GM12874 (cell line): ENCODE measurements at regions not wholly inside any gene's neighbourhood (a gene's known extent, or its start where the extent isn't known, plus 50 kb on each side); places are given as distances from the start of the nearest gene placed in this dataset.

Experiments
- CTCF ChIP-seq: IDR thresholded peaks from 2 replicates; pipeline ENCODE4 v1.5.1; 2011; ENCODE audit warnings: low read depth, mild to moderate bottlenecking, control low read depth, low read length, moderate library complexity; ENCODE audit not compliant: insufficient read depth

DNA sequence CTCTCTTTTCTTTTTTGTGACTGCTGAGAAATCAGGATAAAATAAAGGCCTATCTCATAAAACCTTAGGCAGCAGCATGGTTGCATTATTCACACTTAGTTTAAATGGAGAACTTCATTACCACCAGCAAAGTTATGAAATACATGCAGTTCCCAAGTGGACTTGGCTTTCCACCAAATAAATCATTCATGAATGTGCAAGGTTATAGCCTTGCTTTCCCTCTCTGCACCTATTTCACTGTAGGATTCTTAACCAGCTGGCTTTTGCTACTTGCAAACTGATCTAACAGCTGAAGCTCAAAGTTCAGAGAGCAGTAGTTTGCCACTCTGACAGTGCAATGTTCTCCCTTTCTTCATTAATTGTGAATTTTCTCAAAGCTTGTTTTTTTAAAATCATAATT lies 140.1 kb upstream of the SMIM31 start:
- no peak for TF ChIP-seq CTCF

- TF ChIP-seq CTCF, result no peak
These were observed 139.6 kb upstream of the SMIM31 start for GRCh38 chr4:164614329-164614728.

- TF ChIP-seq CTCF, result no peak
These were observed 138.9 kb upstream of the SMIM31 start for GRCh38 chr4:164614999-164615398.

- no peak for TF ChIP-seq CTCF
These were observed 138.0 kb upstream of the SMIM31 start for GRCh38 chr4:164615964-164616363.

- no peak for TF ChIP-seq CTCF
These were observed 137.0 kb upstream of the SMIM31 start for GRCh38 chr4:164616961-164617360.

- TF ChIP-seq CTCF, result no peak
These were observed 136.5 kb upstream of the SMIM31 start for GRCh38 chr4:164617426-164617825.

- TF ChIP-seq CTCF, result no peak
These were observed 136.0 kb upstream of the SMIM31 start for GRCh38 chr4:164617911-164618310.

- TF ChIP-seq CTCF, result no peak
These were observed 131.9 kb upstream of the SMIM31 start for GRCh38 chr4:164621886-164622521.
